ENCODE measurements at regions not wholly inside any gene's neighbourhood (a gene's known extent, or its start where the extent isn't known, plus 50 kb on each side); places are given as distances from the start of the nearest gene placed in this dataset.

DNA sequence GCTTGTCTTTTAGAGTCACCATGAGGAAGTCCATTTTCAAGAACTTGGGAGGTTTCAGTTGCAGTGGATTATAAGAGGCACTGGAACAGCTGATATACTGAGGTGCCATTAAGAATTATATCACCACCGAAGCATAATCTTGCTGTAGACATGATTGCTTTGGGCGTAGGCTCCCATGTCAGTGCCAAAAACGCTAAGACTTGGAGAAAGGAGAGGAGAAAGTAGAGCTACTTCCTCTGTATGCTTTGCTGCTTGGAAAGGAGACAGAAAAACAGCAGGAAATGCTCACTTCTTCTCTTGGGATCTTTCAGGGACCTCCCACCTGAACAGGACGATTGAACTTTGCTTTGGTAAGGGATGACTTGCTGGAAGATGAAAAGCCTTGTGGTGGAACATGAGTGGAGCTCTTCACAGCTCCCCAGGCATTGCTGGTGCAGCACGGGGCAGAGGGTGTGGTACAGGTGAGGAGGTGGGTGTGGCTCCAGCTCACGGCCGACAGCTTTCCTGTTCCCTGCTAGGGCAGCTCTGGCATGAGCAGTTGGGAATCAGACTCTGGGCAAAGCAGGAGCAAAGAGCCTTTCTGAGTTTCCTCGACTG is 190.4 kb upstream of the JAG1 start:
- TF ChIP-seq ETV6 (CRISPR knock-in tag; IDR thresholded peaks at IDR 0.05) = no peak
- TF ChIP-seq E2F1 (CRISPR knock-in tag; IDR thresholded peaks at IDR 0.05) = no peak
- TF ChIP-seq, protein P1, sequence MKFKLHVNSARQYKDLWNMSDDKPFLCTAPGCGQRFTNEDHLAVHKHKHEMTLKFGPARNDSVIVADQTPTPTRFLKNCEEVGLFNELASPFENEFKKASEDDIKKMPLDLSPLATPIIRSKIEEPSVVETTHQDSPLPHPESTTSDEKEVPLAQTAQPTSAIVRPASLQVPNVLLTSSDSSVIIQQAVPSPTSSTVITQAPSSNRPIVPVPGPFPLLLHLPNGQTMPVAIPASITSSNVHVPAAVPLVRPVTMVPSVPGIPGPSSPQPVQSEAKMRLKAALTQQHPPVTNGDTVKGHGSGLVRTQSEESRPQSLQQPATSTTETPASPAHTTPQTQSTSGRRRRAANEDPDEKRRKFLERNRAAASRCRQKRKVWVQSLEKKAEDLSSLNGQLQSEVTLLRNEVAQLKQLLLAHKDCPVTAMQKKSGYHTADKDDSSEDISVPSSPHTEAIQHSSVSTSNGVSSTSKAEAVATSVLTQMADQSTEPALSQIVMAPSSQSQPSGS (CRISPR knock-in tag; IDR thresholded peaks at IDR 0.05; ENCODE audit: borderline replicate concordance, low read depth) = no peak
- TF ChIP-seq, protein P2, sequence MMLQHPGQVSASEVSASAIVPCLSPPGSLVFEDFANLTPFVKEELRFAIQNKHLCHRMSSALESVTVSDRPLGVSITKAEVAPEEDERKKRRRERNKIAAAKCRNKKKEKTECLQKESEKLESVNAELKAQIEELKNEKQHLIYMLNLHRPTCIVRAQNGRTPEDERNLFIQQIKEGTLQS (CRISPR knock-in tag; conservative IDR thresholded peaks at IDR 0.05) = no peak
- no peak for TF ChIP-seq ESRRA (CRISPR knock-in tag; IDR thresholded peaks at IDR 0.05; ENCODE audit: borderline replicate concordance)
- TF ChIP-seq USF2 (CRISPR knock-in tag; IDR thresholded peaks at IDR 0.05) = no peak
- TF ChIP-seq, protein P3, sequence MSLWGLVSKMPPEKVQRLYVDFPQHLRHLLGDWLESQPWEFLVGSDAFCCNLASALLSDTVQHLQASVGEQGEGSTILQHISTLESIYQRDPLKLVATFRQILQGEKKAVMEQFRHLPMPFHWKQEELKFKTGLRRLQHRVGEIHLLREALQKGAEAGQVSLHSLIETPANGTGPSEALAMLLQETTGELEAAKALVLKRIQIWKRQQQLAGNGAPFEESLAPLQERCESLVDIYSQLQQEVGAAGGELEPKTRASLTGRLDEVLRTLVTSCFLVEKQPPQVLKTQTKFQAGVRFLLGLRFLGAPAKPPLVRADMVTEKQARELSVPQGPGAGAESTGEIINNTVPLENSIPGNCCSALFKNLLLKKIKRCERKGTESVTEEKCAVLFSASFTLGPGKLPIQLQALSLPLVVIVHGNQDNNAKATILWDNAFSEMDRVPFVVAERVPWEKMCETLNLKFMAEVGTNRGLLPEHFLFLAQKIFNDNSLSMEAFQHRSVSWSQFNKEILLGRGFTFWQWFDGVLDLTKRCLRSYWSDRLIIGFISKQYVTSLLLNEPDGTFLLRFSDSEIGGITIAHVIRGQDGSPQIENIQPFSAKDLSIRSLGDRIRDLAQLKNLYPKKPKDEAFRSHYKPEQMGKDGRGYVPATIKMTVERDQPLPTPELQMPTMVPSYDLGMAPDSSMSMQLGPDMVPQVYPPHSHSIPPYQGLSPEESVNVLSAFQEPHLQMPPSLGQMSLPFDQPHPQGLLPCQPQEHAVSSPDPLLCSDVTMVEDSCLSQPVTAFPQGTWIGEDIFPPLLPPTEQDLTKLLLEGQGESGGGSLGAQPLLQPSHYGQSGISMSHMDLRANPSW (CRISPR knock-in tag; conservative IDR thresholded peaks at IDR 0.05; ENCODE audit: low read depth) = no peak
- TF ChIP-seq MAX (CRISPR knock-in tag; IDR thresholded peaks at IDR 0.05) = no peak
- TF ChIP-seq, protein P4, sequence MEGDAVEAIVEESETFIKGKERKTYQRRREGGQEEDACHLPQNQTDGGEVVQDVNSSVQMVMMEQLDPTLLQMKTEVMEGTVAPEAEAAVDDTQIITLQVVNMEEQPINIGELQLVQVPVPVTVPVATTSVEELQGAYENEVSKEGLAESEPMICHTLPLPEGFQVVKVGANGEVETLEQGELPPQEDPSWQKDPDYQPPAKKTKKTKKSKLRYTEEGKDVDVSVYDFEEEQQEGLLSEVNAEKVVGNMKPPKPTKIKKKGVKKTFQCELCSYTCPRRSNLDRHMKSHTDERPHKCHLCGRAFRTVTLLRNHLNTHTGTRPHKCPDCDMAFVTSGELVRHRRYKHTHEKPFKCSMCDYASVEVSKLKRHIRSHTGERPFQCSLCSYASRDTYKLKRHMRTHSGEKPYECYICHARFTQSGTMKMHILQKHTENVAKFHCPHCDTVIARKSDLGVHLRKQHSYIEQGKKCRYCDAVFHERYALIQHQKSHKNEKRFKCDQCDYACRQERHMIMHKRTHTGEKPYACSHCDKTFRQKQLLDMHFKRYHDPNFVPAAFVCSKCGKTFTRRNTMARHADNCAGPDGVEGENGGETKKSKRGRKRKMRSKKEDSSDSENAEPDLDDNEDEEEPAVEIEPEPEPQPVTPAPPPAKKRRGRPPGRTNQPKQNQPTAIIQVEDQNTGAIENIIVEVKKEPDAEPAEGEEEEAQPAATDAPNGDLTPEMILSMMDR (IDR thresholded peaks at IDR 0.05) = no peak
- no peak for TF ChIP-seq ZNF232 (CRISPR knock-in tag; IDR thresholded peaks at IDR 0.05)
- no peak for TF ChIP-seq FOXJ3 (CRISPR knock-in tag; IDR thresholded peaks at IDR 0.05; ENCODE audit: borderline replicate concordance)
- TF ChIP-seq, protein P5, sequence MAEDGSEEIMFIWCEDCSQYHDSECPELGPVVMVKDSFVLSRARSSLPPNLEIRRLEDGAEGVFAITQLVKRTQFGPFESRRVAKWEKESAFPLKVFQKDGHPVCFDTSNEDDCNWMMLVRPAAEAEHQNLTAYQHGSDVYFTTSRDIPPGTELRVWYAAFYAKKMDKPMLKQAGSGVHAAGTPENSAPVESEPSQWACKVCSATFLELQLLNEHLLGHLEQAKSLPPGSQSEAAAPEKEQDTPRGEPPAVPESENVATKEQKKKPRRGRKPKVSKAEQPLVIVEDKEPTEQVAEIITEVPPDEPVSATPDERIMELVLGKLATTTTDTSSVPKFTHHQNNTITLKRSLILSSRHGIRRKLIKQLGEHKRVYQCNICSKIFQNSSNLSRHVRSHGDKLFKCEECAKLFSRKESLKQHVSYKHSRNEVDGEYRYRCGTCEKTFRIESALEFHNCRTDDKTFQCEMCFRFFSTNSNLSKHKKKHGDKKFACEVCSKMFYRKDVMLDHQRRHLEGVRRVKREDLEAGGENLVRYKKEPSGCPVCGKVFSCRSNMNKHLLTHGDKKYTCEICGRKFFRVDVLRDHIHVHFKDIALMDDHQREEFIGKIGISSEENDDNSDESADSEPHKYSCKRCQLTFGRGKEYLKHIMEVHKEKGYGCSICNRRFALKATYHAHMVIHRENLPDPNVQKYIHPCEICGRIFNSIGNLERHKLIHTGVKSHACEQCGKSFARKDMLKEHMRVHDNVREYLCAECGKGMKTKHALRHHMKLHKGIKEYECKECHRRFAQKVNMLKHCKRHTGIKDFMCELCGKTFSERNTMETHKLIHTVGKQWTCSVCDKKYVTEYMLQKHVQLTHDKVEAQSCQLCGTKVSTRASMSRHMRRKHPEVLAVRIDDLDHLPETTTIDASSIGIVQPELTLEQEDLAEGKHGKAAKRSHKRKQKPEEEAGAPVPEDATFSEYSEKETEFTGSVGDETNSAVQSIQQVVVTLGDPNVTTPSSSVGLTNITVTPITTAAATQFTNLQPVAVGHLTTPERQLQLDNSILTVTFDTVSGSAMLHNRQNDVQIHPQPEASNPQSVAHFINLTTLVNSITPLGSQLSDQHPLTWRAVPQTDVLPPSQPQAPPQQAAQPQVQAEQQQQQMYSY (CRISPR knock-in tag; IDR thresholded peaks at IDR 0.05) = no peak
- TF ChIP-seq SP1 (CRISPR knock-in tag; conservative IDR thresholded peaks at IDR 0.05) = no peak
